AG09309 (cell line): ENCODE measurements at regions not wholly inside any gene's neighbourhood (a gene's known extent, or its start where the extent isn't known, plus 50 kb on each side); places are given as distances from the start of the nearest gene placed in this dataset.
"Not testable (repeated sequence)": the region's sequence is repeated elsewhere in the genome, so short reads cannot be mapped to it uniquely, and the experiment has no call there.

ENCODE experiments used
- DNase-seq: peaks from one replicate; pipeline ENCODE4 v3.0.0-alpha.2; 2010; ENCODE audit warnings: low read depth
- H3K4me3 ChIP-seq: 2 replicates; pipeline ENCODE4 v1.5.1; 2011; ENCODE audit warnings: mild to moderate bottlenecking, low read depth, low read length, moderate library complexity; ENCODE audit not compliant: control insufficient read depth
- CTCF ChIP-seq: IDR thresholded peaks from 2 replicates; pipeline ENCODE4 v1.5.1; 2011; ENCODE audit warnings: mild to moderate bottlenecking, low read depth, low read length, inconsistent platforms; ENCODE audit not compliant: insufficient read depth, control insufficient read depth; ENCODE audit errors: missing control alignments

- no peak overlapping the region for H3K4me3 ChIP-seq
- no peak for TF ChIP-seq CTCF
- no peak for DNase-seq
Observed at GRCh38 chr2:8344144-8345097, 337.4 kb upstream of the ID2 start.

DNA sequence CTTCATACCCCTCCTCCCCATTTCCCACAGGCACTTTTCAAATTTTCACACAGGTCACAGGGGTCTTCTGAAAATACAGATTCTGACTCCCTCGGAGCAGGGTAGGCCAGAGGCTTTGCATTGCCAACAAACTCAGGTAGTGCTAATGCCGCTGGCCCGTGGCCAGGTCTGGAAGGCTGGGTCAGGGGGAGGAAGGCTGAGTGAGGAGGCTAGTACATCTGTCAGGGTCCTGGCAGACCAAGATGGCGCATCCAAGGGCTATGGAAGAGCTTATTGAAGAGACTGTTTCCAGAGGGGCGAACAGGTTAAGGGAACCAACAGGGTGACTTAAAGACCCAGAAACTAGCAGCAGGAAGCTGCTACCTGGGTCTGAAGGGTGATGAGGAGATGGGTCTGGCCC lies 336.7 kb upstream of the ID2 start:
- H3K4me3 ChIP-seq, result no peak overlapping the region
- no peak for TF ChIP-seq CTCF
- DNase-seq, result no peak

DNA sequence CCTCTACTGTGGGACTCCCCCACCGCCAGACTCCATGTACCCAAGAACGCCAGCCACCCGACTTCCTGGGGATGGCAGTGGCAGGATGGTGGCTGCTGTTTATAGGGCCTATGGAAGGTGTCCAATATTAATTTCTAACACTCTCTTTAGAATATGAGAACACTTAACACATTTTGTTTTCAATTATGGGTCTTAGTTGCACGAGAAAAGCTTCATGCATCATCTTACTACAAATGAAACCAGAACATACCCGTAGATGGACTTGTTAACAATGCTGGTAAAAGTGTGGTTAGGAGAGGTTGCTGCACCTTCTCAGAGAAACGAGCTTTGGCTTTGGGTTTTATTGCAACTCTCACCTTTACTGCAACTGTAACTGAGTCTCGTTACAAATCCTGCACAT lies 335.6 kb upstream of the ID2 start:
- no peak for DNase-seq
- TF ChIP-seq CTCF, result no peak
- H3K4me3 ChIP-seq, result no peak overlapping the region

DNA sequence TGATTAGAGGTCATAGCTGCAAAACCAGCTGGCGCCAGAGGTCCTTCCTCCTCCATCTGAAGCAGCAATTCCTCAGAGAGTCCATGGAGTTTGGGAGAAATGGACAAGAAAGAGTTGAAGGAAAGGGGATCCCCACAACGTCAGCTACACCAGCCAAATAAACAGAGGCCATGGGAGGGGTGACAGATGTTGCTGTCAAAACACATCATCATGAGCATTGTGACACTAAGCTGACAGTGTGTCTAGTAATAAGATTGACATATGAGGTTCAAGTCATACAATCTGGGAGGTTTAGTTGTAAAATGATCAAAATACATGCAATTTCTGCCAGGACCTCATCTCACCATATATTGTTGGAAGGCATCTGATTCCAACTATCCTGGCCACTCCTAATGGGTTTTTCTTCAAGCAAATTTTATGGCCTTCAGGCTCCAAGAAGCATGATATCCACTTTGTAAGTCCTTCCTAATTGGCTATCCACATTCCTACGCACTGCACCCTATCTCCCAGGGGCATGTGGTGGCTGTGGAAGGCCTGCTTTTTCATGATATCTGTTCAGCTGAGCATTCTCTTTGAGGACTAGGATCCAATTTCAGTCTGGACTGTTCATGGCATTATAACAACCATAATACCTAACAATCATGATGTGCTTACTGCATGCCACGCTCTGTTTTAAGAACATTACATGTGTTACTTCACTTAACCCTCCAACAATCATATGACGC lies 335.0 kb upstream of the ID2 start:
- no peak overlapping the region for H3K4me3 ChIP-seq
- no peak for DNase-seq
- no peak for TF ChIP-seq CTCF

- DNase-seq, H3K4me3 ChIP-seq: not testable (repeated sequence)
Observed at GRCh38 chr2:8348911-8349310, 332.9 kb upstream of the ID2 start.

- peak; percentile 4 for DNase-seq
Observed at GRCh38 chr2:8352296-8352695, 329.6 kb upstream of the ID2 start.

More at GRCh38 chr2:8352296-8352695, 329.6 kb upstream of the ID2 start:
- TF ChIP-seq CTCF, result no peak
- no peak overlapping the region for H3K4me3 ChIP-seq
